HG03060 (cell line): ENCODE measurements at regions not wholly inside any gene's neighbourhood (a gene's known extent, or its start where the extent isn't known, plus 50 kb on each side); places are given as distances from the start of the nearest gene placed in this dataset.

Source experiments
- ATAC-seq: cut with Tn5 transposase; IDR thresholded peaks from one replicate; pipeline ENCODE4 v1.9.1; 2021; ENCODE audit warnings: low read depth, moderate number of reproducible peaks; ENCODE audit not compliant: unreplicated experiment

DNA sequence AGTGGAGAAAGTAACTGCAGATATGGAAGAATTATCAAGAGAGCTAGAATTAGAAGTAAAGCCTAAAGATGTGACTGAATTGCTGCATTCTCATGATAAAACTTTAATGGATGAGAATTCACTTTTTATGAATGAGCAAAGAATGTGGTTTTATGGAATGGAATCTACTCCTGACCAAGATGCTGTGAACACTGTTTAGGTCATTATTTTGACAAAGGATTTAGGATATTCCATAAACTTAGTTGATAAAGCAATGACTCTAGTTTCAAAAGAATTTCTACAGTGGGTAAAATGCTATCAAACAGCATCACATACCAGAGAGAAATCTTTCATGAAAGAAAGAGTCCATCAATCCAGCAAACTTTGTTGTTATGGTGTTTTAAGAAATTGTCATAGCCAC, 1317.7 kb upstream of the ACVR2A start:
- ATAC-seq: no peak

DNA sequence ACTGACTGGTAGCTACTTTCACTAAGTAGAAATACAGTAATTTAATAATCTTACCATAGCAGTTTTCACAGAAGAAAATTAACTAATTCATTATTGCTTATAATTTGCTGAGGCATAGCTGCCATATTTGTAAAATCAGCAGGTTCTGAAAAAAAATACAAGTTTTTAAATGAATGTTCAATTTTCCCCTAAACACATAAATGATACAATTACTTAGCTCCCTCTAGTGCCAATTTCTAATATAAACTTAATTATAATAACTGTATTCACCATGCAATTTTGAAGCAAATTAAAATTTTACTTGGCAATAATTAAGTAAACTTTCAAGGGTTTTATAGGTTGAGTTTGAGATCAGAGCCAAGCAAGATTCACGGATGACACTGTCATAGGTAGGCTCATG, 1321.6 kb upstream of the ACVR2A start:
- ATAC-seq: no peak

DNA sequence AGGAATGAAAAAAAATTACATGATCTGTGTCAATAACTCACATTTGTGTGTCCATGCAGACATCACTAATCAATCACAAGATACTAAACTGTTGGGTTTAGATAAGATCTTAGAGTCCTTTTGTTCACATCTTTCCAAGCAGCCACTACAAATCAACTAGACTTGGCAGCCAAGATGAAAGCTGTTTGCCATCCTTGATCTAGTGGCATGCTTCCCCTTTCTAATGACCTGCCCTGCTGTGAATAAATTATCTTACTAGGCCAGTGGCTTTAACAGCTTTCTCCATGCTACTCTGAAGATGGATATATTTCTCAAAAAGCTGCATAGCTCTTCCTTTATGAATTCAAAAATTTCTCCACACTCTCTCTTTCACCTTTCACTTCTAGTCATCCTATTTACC, 1338.0 kb upstream of the ACVR2A start:
- ATAC-seq: no peak

DNA sequence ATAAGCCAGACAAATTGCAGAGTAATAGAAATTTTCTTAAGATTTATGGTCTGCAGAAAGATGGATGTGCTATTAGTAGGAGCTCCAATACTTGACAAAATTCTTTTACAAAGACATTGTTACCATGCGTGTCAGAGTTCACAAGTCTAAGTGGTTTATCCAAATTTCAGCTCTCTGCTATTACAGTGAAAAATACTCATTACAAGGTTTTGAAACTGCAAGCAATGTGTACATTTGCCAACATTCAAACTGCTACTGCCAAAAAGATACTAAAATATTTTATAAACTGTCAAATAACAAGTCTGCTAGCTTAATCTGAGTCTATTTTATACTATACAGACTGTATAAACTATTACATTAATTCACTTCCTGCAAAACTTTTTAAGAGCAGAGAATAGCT, 1341.5 kb upstream of the ACVR2A start:
- ATAC-seq: no peak

DNA sequence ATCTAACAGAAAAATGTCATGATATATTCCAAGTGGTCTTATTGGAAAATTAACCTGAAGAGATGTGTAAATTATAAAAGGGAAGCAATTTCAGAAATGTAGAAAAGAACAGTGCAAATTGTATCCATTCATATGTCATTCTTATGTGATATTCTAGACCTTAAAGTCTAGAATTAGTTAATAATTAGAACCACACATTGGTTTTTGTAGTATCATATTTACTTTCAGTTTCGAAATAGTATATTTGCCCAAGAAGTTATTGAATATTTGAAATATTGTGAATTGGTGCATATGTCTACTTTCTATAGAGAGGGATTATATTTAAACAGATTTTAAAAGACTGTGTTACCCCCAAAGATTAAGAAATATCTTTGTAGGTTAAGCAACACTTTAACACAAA, 1348.6 kb upstream of the ACVR2A start:
- no peak for ATAC-seq

DNA sequence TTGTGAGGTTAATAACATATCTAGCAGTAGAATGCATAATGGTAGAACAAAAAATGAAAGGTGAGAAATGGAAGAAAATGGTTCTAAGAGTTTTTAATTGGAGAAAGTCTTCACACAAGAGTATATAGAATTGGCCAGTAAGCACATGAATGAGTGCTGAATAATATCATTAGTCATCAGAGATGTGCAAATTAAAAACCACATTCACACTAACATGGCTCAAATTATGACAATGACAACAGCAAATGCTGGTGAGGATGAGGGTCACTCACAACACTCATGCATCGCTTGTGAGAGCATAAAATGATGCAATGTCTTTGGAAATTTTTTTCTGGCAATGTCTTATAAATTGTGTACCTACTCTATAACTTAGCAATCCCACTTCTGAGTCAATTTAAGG, 1355.4 kb upstream of the ACVR2A start:
- ATAC-seq: no peak

DNA sequence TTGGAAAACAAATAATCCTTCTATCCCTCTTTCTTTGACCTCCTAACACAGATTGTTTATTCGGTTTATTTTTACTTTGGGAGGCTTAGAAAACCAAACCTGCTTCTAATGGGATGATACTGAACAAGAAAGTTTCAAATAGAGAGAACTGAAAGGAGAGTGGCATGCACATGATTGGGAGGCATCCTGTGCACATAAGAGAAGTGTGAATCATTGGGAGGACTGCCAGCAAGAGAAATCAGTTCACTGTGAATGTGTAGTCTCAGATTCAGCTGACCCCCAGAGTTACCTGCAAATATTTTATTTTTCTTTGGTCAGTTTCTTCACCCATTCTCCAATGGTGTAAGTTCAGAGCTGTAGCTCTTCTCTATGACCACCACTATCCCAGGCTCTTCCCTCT, 1363.2 kb upstream of the ACVR2A start:
- no peak for ATAC-seq

DNA sequence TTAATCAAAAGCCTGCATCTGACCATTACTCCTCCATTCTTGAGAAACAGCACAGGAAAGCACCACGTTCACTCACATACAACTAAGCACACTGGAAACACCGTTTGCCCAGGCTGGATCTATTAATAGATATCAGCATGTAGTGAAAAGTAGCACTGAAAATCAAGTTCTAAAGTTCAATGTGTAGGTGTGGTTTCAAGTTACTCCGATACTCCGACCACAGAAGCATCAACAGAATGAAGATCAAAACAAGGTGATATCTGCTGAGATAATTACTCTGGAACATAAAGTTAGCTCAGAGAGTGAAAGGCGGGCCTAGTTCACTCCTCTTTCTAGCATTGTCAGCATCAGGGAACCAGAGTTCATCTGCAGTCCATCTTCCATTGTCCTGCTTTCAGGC, 1367.4 kb upstream of the ACVR2A start:
- no peak for ATAC-seq

DNA sequence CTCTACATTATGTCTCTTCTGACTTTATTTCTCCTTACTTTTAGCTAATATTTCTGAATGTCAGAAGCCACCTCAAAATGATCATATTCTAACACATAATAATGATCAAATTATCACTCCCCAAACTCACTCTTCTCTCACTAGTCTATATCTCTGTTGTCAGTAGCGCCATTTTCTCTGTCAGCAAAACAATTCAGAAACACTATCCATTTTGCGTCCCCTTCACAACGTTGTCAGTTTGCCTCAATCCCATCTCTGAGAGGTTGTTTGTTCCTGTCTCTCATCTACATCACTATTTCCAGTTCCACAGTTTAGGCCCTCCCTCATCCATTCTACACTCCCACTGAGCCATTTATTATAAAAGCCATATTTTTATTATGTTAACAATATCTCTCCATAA, 1376.3 kb upstream of the ACVR2A start:
- ATAC-seq: no peak

DNA sequence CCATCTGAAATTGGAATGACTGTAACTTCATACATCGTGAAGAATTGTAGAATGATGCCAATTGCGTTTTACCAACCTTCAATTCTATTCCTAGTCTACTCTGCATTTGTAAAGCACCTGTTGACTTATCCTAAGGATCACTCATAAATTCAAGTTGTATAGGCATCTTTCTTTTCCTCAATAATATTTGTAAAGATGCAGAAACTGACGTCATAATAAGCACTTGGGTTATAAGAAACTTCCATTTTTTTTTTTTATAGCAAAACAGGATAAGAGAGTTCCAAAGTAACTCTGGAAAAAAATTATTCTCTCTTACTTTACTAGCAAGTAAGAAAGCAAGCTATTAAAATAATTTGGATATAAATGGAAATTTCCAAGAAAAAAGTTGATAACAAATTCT, 1377.4 kb upstream of the ACVR2A start:
- ATAC-seq: no peak

DNA sequence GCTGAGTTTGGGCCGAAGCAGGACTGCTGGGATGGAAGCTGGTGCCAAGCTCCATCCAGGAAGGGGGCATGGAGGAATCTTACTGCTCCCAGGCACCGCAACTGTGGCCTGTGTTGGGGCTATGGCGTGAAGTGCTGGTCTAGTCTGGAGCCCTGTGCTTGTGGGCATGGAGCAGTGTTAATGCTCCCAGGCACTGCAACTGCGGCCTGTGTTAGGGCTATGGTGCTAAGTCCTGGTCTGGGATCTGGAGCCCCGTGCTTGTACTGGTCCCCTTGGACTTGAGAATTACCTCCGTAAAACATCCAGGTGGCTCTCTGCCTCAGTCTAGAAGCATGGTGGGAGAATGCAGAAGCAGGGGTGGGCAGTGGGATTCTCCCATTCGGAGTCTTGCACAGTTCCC, 1379.4 kb upstream of the ACVR2A start:
- no peak for ATAC-seq

DNA sequence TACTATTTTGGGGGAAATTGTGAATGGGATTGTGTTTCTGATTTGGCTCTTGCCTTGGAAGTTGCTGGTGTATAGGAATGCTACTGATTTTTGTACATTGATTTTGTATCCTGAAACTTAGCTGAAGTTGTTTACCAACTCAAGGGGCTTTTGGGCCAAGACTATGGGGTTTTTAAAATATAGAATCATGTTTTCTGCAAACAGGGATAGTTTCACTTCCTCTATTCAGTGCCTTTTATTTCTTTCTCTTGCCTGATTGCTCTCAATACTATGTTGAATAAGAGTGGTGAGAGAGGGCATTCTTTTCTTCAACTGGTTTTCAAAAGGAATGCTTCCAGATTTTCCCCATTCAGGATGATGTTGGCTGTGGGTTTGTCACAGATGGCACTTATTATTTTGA, 1383.8 kb upstream of the ACVR2A start:
- no peak for ATAC-seq

DNA sequence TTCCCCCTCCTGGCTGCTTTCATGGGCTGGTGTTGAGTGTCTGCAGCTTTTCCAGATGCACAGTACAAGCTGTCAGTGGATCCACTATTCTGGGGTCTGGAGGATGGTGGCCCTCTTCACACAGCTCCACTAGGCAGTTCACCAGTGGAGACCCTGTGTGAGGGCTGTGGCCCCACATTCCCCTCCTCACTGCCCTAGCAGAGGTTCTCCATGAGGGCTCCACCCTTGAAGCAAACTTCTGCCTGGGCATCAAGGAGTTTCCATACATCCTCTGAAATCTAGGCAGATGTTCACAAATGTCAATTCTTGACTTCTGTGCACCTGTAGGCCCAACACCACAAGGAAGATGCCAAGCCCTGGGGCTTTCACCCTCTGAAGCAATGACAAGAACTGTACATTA, 1386.2 kb upstream of the ACVR2A start:
- no peak for ATAC-seq

DNA sequence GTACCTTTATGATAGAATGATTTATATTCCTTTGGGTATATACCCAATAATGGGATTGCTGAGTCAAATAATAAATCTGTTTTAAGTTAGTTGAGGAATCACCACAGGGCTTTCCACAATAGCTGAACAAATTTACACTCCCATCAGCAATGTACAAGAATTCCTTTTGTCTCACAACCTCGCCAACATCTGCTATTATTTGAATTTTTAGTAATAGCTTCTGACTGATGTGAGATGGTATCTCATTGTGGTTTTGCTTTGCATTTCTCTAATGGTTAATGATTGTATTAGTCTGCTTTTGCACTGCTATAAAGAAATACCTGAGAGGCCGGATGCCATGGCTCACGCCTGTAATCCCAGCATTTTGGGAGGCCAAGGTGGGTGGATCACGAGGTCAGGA, 1387.6 kb upstream of the ACVR2A start:
- no peak for ATAC-seq

DNA sequence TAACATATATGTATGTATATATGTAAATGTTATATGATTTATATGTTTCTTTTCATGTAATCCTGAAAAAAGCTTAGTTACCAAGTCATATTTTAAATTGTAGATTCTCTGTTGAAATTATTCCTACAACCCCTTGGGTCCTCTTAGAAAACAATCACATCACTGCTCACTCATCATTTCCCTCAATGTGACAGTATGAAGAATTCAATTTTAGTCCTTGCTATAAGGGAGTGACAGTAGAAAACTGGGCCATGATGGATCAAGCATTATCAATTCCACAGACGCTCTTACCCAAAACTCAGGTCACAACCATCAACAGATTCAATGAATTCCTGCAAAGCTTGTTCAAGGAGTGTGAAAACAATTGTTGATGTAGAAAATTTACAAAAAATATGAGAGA, 1389.5 kb upstream of the ACVR2A start:
- ATAC-seq: no peak

DNA sequence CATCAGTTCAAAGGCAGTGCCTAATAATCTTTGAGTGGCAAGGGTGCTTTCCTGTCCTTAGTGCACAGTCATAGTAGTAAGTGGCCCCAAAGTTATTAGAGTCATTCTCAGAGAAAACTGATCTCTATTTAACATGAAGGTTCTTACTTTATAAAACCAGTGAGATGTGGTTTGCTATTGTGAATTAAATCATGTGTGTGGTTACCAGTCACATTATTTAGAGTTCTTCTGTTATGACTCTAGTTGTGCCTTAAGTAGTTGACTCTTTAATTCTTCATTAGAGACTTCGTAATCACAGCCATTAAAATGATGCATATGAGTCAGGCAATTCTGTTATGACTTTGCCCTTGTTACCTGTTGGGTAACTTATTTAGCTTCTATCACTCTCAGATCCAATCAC, 1392.9 kb upstream of the ACVR2A start:
- peak; percentile 56 for ATAC-seq

DNA sequence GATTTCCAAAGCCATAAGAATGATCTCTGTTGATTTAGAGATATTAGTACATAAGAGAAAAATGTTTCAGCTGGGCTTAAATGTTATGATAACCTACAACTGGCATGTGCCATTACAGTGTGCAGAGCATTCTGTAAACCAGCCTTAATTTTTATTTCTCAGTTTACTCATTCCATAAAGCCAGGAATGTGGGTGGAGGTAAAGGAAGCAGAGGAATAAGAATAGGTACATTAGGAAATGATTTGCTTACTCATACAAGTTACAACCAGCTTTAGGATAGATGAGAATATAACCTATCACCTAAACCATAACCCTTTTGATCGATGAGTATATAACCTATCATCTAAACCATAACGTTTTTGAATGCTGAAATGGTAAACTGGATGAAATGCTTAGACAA, 1394.7 kb upstream of the ACVR2A start:
- no peak for ATAC-seq

DNA sequence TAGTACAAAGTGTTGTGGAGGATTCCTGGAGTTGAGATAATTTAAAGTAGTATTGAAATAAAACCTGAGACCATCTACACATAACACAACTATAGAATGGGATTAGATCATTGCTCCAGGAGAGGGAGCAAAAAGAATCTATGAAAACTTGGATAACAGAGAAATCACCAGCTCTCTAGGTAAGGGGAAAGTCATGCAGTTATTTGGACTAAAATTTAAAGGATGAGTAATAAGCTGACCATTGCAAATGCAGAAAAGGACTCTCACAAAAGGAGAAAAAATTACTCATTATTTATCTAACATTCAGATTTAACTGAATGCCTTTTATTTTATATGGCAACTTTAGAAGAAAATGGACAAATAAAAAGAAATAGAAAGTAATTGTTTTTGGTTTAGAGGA, 1399.8 kb upstream of the ACVR2A start:
- no peak for ATAC-seq

DNA sequence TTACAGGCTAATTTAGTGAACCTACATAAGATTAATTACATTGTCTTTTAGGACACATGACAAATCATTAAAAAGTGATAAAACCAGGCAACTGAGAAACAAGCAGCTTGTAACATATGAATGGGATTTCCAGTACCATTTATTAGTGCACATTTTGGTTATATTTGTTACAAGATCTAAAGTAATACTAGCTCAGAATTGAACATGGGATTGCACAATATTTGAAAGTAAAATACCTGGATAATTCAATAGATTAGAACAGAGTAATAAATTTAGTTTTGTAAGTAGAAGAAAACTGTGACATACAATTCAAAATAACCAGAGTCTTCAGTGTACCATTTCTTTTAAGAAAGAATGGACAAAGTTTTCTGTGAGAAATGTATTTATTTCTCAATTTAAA, 1400.7 kb upstream of the ACVR2A start:
- ATAC-seq: no peak

DNA sequence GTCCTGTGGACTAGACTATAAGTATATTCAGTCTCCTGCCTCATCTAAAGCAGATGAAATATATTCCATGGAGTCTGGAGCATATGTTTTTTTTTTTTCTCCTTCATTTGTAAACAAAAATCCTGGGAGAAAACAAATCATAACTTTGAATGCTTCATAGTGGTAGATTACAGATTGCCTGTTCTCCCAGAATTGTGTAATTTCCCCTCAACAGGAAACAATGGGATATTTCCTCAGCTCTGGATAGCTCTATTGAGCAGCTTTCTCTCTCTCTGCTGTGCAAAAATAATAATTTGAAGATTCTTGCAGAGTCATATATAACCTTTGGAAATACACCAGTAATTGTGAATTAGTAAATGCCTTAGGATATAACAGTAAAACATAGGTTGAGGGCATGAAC, 1406.6 kb upstream of the ACVR2A start:
- no peak for ATAC-seq

DNA sequence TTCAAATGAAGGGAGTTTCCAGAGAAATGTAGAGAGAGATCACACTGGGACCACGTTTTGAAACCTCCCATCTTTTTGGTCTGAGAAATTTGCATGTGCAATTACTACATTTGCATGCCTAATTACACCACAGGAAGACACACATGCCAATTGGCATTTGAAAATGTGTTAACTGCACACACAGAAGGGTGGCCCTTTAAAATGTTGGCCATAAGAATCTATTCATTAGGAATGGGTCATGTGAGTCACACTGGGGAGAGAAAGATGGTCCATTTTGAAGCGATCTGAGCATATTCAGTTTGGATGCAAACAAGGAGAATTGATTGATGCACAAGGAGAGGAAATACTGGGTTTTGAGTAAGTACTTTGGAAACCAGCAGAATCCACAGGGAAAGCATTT, 1407.1 kb upstream of the ACVR2A start:
- no peak for ATAC-seq

DNA sequence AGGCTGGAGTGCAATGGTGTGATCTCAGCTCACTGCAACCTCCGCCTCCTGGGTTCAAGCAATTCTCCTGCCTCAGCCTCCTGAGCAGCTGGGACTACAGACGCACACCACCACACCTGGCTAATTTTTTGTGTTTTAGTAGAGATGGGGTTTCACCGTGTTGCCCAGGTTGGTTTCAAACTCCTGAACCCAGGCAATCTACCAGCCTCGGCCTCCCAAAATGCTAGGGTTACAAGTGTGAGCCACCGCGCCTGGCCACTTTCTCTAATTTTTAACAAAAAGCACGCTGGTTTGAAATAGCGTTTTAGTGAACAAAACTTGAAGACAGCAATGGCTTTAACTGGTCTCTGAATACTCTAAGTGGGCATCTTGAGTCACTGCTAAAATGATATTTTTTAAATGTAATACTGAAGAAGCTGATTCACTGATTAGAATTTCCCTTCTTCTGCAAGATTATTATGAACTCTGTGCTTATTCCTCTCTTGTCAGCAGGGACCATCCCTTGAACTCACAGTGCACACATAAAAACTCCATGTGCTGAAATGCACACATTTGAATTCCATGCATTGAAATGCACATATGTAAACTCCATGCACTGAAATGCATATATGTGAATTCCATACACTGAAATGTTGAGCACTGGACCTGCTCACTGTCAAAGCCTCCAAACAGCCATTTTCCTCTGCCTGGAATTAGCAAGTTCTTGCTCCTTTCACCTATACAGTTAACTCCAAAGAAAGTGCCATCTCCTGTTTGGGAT, 1411.5 kb upstream of the ACVR2A start:
- no peak for ATAC-seq

DNA sequence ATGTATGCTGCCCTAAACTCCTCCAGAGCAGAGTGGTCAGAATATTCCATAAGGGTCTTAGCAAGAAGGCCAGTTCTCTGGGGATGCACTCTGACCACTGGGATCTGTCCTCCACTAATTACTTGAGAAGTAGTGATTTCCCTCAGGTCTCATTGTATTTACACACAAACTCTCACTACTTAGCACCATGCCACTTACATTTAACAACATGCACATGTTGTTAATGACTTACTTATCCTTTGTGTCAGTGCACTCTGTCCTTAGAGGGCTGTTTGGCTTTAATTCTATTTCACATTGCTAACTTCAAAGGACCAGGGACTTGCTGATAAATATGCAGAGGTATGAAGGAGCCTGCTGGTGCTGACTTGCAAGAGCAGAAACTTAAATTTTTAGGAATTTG, 1415.5 kb upstream of the ACVR2A start:
- ATAC-seq: no peak
